H9 (cell line): ENCODE measurements at regions not wholly inside any gene's neighbourhood (a gene's known extent, or its start where the extent isn't known, plus 50 kb on each side); places are given as distances from the start of the nearest gene placed in this dataset.

Source experiments
- DNase-seq: peaks from one replicate; pipeline ENCODE4 v3.0.0-alpha.2; 2017
- H2AFZ ChIP-seq: one replicate; pipeline ENCODE4 v1.6.1; 2013; ENCODE audit warnings: mild to moderate bottlenecking, low read length, control low read depth, moderate library complexity
- H2AK5ac ChIP-seq: 2 replicates; pipeline ENCODE4 v1.6.1; 2013; ENCODE audit warnings: low read length, control low read depth, mixed read lengths; ENCODE audit not compliant: insufficient read length
- H2BK120ac ChIP-seq: one replicate; pipeline ENCODE4 v1.6.1; 2013; ENCODE audit warnings: low read depth, mild to moderate bottlenecking, low read length, control low read depth, inconsistent platforms; ENCODE audit not compliant: poor library complexity, severe bottlenecking
- H2BK12ac ChIP-seq: 2 replicates; pipeline ENCODE4 v1.6.1; 2013; ENCODE audit warnings: low read length, control low read depth, mixed read lengths, low read depth; ENCODE audit not compliant: insufficient read length
- H2BK15ac ChIP-seq: 2 replicates; pipeline ENCODE4 v1.6.1; 2013; ENCODE audit warnings: low read depth, low read length, control low read depth
- H2BK20ac ChIP-seq: one replicate; pipeline ENCODE4 v1.6.1; 2013; ENCODE audit warnings: low read depth, mild to moderate bottlenecking, low read length, control low read depth, inconsistent platforms; ENCODE audit not compliant: poor library complexity, severe bottlenecking
- H2BK5ac ChIP-seq: 2 replicates; pipeline ENCODE4 v1.6.1; 2013; ENCODE audit warnings: low read length, control low read depth, mixed read lengths; ENCODE audit not compliant: insufficient read length
- H3K14ac ChIP-seq: 2 replicates; pipeline ENCODE4 v1.6.1; 2013; ENCODE audit warnings: low read length, control low read depth; ENCODE audit not compliant: insufficient read depth
- H3K18ac ChIP-seq: 2 replicates; pipeline ENCODE4 v1.6.1; 2013; ENCODE audit warnings: low read depth, mild to moderate bottlenecking, mixed read lengths, low read length, control low read depth; ENCODE audit not compliant: insufficient read length
- H3K23ac ChIP-seq: 2 replicates; pipeline ENCODE4 v1.6.1; 2013; ENCODE audit warnings: low read length, control low read depth, mixed read lengths, low read depth; ENCODE audit not compliant: insufficient read length
- H3K23me2 ChIP-seq: 2 replicates; pipeline ENCODE4 v1.6.1; 2013; ENCODE audit warnings: low read depth, mild to moderate bottlenecking, mixed read lengths, low read length, control low read depth; ENCODE audit not compliant: insufficient read length, poor library complexity, severe bottlenecking
- H3K27ac ChIP-seq: 2 replicates; pipeline ENCODE4 v1.5.1; 2013; ENCODE audit warnings: low read length, control low read depth, mixed read lengths, low read depth; ENCODE audit not compliant: insufficient read length
- H3K27me3 ChIP-seq: 2 replicates; pipeline ENCODE4 v1.6.1; 2013; ENCODE audit warnings: low read length, control low read depth, inconsistent platforms; ENCODE audit not compliant: insufficient read depth
- H3K4ac ChIP-seq: 2 replicates; pipeline ENCODE4 v1.6.1; 2013; ENCODE audit warnings: low read depth, mild to moderate bottlenecking, control low read depth, inconsistent platforms, low read length, moderate library complexity
- H3K4me1 ChIP-seq: 2 replicates; pipeline ENCODE4 v1.6.1; 2013; ENCODE audit warnings: low read length, control low read depth, inconsistent platforms; ENCODE audit not compliant: insufficient read depth
- H3K4me2 ChIP-seq: 2 replicates; pipeline ENCODE4 v1.6.1; 2013; ENCODE audit warnings: low read length, control low read depth, mixed read lengths; ENCODE audit not compliant: insufficient read length, insufficient read depth
- H3K56ac ChIP-seq: 2 replicates; pipeline ENCODE4 v1.6.1; 2013; ENCODE audit warnings: low read depth, mild to moderate bottlenecking, mixed read lengths, low read length, control low read depth; ENCODE audit not compliant: insufficient read length
- H3K79me1 ChIP-seq: 2 replicates; pipeline ENCODE4 v1.6.1; 2013; ENCODE audit warnings: low read depth, mild to moderate bottlenecking, moderate library complexity, low read length, control low read depth, inconsistent platforms; ENCODE audit not compliant: insufficient read depth, poor library complexity, severe bottlenecking
- H3K79me2 ChIP-seq: 2 replicates; pipeline ENCODE4 v1.6.1; 2013; ENCODE audit warnings: low read length, control low read depth, inconsistent platforms; ENCODE audit not compliant: insufficient read depth
- H3K9ac ChIP-seq: 2 replicates; pipeline ENCODE4 v1.6.1; 2013; ENCODE audit warnings: low read length, control low read depth, mixed read lengths; ENCODE audit not compliant: insufficient read length; ENCODE audit errors: extremely low read depth
- H3K9me3 ChIP-seq: one replicate; pipeline ENCODE4 v1.6.1; 2013; ENCODE audit warnings: low read depth, low read length, inconsistent platforms; ENCODE audit not compliant: control insufficient read depth
- H3T11ph ChIP-seq: one replicate; pipeline ENCODE4 v1.6.1; 2013; ENCODE audit warnings: mild to moderate bottlenecking, low read length, control low read depth, inconsistent platforms
- H4K20me1 ChIP-seq: one replicate; pipeline ENCODE4 v1.6.1; 2013; ENCODE audit not compliant: control insufficient read depth, insufficient read length, insufficient read depth
- H4K5ac ChIP-seq: 2 replicates; pipeline ENCODE4 v1.6.1; 2013; ENCODE audit warnings: low read depth, mild to moderate bottlenecking, mixed read lengths, low read length, control low read depth; ENCODE audit not compliant: insufficient read length
- H4K8ac ChIP-seq: replicated peaks from 2 replicates; pipeline ENCODE4 v1.6.1; 2013; ENCODE audit warnings: low read length, control low read depth, mixed read lengths, low read depth; ENCODE audit not compliant: insufficient read length
- H4K91ac ChIP-seq: 2 replicates; pipeline ENCODE4 v1.6.1; 2013; ENCODE audit warnings: low read depth, mild to moderate bottlenecking, moderate library complexity, mixed read lengths, low read length, control low read depth; ENCODE audit not compliant: insufficient read length
- H3K27ac Mint-ChIP-seq, 3 experiments: 2 replicates in 2 of 3; 3 replicates in 1 of 3; pipeline ENCODE4 v1.8.0; 2020 to 2021; ENCODE audit warnings: mixed read lengths in 3 of 3, mild to moderate bottlenecking in 1 of 3, moderate library complexity in 1 of 3
- H3K27me3 Mint-ChIP-seq: 2 replicates; pipeline ENCODE4 v1.8.0; 2021; ENCODE audit warnings: low read depth, mild to moderate bottlenecking, moderate library complexity, mixed read lengths
- H3K36me3 Mint-ChIP-seq, 3 experiments: 2 replicates in 2 of 3; 3 replicates in 1 of 3; pipeline ENCODE4 v1.8.0; 2020 to 2021; ENCODE audit warnings: low read depth in 3 of 3, mixed read lengths in 3 of 3; ENCODE audit not compliant: insufficient read depth in 1 of 3
- H3K4me1 Mint-ChIP-seq, 2 experiments: 2 replicates each; pipeline ENCODE4 v1.8.0; 2020; ENCODE audit warnings: mixed read lengths in 2 of 2
- H3K4me3 Mint-ChIP-seq, 2 experiments: 2 replicates in 1 of 2; 3 replicates in 1 of 2; pipeline ENCODE4 v1.8.0; 2020 to 2021; ENCODE audit warnings: mild to moderate bottlenecking in 2 of 2, mixed read lengths in 2 of 2, moderate library complexity in 1 of 2
- H3K9me3 Mint-ChIP-seq, 2 experiments: 2 replicates in 1 of 2; 3 replicates in 1 of 2; pipeline ENCODE4 v1.8.0; 2020; ENCODE audit warnings: mild to moderate bottlenecking in 2 of 2, mixed read lengths in 2 of 2, moderate library complexity in 1 of 2
- whole genome bisulfite sequencing: extraction: QIAGEN DNeasy Blood & Tissue Kit; methylation state at CpG from one replicate; pipeline ENCODE4 v1.1.7; 2013; ENCODE audit warnings: missing lambda C conversion rate, low lambda C conversion rate, mixed read lengths; ENCODE audit not compliant: insufficient read length; ENCODE audit errors: extremely low coverage; 5-methylcytosine and 5-hydroxymethylcytosine counted together
- TF ChIP-seq, protein P1 (sequence below): fragments of 200-600 bp; sonication (generic); conservative IDR thresholded peaks from 3 replicates; pipeline ENCODE4 v1.8.0; 2021; ENCODE audit warnings: antibody characterized with exemption, mild to moderate bottlenecking

DNA sequence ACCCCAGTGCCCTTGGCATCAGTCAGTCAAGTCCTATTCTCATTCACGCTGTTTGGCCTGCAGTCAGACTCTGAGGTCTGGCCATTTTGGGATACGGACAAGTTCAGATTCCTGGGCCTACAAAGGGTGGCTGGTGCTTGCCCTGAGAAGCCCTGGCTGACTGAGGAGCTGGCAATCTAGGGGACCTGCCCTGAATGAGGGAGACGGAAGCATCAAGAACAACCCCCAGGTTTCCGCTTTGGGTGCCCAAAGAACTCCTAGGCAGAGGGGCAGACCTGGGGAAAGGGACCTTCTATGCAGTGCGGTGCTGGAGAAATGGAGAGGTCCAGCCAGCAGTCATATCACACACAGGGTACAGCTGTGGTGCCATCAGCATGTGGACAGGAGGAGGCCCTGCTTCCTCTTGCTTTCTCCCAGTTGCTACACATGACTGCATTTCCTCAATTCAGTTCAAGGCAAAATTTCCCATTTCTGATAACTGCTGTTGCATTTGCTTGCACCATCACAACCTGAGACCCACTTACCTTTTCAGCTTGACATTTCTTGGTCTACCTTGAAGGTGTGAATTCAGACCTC, 70.9 kb upstream of the LGALSL start:
- H3K9me3 Mint-ChIP-seq = no peaks in the 10 kb centered on the region
- no CpG with 5 or more reads among the region's 5 CpGs for WGBS
- no peak overlapping the region for H2BK15ac ChIP-seq

More for the DNA sequence above, 70.9 kb upstream of the LGALSL start:
- Histone ChIP-seq H3K23ac (no peak overlapping the region), H3K23me2 (no peaks in the 10 kb centered on the region), H2BK12ac (no peak overlapping the region), H3K9ac (no peak overlapping the region), H4K20me1 (no peaks in the 10 kb centered on the region), H4K8ac (no peak overlapping the region), H3K4me1 (no peaks in the 10 kb centered on the region), H3K79me2 (no peaks in the 10 kb centered on the region), H2BK120ac (no peak overlapping the region), H2BK5ac (no peak overlapping the region), H2AK5ac (no peak overlapping the region), H3K27me3 (no peaks in the 10 kb centered on the region), H4K5ac (no peak overlapping the region), H3K14ac (no peak overlapping the region), H3T11ph (no peak overlapping the region), H3K79me1 (no peaks in the 10 kb centered on the region), H2AFZ (no peak overlapping the region), H3K4me2 (no peak overlapping the region), H3K4ac (no peak overlapping the region), H3K9me3 (no peaks in the 10 kb centered on the region), H3K18ac (no peak overlapping the region), H3K27ac (no peak overlapping the region), H4K91ac (no peak overlapping the region), H2BK20ac (no peak overlapping the region), H3K56ac (no peak overlapping the region)
- H3K27me3 Mint-ChIP-seq = no peaks in the 10 kb centered on the region; the same call in 1 of the 2 replicates
- DNase-seq = no peak
- no peak overlapping the region for H3K4me3 Mint-ChIP-seq
- H3K4me1 Mint-ChIP-seq = peaks cover 11 to 13% of the 10 kb centered on the region in 2 experiments
- TF ChIP-seq, protein P1, sequence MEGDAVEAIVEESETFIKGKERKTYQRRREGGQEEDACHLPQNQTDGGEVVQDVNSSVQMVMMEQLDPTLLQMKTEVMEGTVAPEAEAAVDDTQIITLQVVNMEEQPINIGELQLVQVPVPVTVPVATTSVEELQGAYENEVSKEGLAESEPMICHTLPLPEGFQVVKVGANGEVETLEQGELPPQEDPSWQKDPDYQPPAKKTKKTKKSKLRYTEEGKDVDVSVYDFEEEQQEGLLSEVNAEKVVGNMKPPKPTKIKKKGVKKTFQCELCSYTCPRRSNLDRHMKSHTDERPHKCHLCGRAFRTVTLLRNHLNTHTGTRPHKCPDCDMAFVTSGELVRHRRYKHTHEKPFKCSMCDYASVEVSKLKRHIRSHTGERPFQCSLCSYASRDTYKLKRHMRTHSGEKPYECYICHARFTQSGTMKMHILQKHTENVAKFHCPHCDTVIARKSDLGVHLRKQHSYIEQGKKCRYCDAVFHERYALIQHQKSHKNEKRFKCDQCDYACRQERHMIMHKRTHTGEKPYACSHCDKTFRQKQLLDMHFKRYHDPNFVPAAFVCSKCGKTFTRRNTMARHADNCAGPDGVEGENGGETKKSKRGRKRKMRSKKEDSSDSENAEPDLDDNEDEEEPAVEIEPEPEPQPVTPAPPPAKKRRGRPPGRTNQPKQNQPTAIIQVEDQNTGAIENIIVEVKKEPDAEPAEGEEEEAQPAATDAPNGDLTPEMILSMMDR = no peak
- no peaks in the 10 kb centered on the region; a peak in 1 of 7 replicates for H3K36me3 Mint-ChIP-seq
- peak overlapping the region in 1 of 3 experiments; percentile 17; a peak in 1 of 7 replicates for H3K27ac Mint-ChIP-seq
